ENCODE measurements at regions not wholly inside any gene's neighbourhood (a gene's known extent, or its start where the extent isn't known, plus 50 kb on each side); places are given as distances from the start of the nearest gene placed in this dataset.

GRCh38 chr5:159469496-159470372, 139.4 kb upstream of the IL12B start:
- no peak for TF ChIP-seq CTCF (IDR thresholded peaks at IDR 0.05; ENCODE audit: borderline replicate concordance, extremely low read depth, low read length, poor library complexity, severe bottlenecking)
- no peak for TF ChIP-seq EZH2 (IDR thresholded peaks at IDR 0.05; ENCODE audit: borderline replicate concordance, low read depth, low read length, severe bottlenecking)
